ENCODE measurements at regions not wholly inside any gene's neighbourhood (a gene's known extent, or its start where the extent isn't known, plus 50 kb on each side); places are given as distances from the start of the nearest gene placed in this dataset.

DNA sequence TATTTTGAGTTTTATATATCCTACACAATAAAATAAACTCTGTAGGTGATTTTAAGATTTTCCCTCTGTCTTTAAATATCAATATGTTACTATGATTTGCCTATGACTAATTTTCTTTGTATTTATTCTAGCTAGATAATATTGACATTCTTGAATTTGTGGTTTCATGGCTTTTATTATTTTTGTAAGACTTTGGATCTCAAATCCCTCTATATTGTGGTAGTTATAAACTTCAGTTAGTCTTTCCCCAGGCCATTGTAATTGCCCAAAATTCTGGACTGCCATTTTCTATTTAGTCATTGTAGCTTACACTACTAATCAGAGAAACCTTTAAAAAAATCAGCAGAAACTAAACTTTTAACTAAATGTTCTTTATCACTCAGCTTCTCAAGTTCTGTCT, 1559.3 kb upstream of the GBE1 start:
- TF ChIP-seq, protein P1, sequence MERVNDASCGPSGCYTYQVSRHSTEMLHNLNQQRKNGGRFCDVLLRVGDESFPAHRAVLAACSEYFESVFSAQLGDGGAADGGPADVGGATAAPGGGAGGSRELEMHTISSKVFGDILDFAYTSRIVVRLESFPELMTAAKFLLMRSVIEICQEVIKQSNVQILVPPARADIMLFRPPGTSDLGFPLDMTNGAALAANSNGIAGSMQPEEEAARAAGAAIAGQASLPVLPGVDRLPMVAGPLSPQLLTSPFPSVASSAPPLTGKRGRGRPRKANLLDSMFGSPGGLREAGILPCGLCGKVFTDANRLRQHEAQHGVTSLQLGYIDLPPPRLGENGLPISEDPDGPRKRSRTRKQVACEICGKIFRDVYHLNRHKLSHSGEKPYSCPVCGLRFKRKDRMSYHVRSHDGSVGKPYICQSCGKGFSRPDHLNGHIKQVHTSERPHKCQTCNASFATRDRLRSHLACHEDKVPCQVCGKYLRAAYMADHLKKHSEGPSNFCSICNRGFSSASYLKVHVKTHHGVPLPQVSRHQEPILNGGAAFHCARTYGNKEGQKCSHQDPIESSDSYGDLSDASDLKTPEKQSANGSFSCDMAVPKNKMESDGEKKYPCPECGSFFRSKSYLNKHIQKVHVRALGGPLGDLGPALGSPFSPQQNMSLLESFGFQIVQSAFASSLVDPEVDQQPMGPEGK (CRISPR knock-in tag; IDR thresholded peaks at IDR 0.05; ENCODE audit: borderline replicate concordance), result no peak
- TF ChIP-seq, protein P2, sequence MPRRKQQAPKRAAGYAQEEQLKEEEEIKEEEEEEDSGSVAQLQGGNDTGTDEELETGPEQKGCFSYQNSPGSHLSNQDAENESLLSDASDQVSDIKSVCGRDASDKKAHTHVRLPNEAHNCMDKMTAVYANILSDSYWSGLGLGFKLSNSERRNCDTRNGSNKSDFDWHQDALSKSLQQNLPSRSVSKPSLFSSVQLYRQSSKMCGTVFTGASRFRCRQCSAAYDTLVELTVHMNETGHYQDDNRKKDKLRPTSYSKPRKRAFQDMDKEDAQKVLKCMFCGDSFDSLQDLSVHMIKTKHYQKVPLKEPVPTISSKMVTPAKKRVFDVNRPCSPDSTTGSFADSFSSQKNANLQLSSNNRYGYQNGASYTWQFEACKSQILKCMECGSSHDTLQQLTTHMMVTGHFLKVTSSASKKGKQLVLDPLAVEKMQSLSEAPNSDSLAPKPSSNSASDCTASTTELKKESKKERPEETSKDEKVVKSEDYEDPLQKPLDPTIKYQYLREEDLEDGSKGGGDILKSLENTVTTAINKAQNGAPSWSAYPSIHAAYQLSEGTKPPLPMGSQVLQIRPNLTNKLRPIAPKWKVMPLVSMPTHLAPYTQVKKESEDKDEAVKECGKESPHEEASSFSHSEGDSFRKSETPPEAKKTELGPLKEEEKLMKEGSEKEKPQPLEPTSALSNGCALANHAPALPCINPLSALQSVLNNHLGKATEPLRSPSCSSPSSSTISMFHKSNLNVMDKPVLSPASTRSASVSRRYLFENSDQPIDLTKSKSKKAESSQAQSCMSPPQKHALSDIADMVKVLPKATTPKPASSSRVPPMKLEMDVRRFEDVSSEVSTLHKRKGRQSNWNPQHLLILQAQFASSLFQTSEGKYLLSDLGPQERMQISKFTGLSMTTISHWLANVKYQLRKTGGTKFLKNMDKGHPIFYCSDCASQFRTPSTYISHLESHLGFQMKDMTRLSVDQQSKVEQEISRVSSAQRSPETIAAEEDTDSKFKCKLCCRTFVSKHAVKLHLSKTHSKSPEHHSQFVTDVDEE (CRISPR knock-in tag; IDR thresholded peaks at IDR 0.05), result no peak
- TF ChIP-seq PPARA (CRISPR knock-in tag; IDR thresholded peaks at IDR 0.05; ENCODE audit: borderline replicate concordance) (no peak), SNAI2 (CRISPR knock-in tag; IDR thresholded peaks at IDR 0.05) (no peak)
